ENCODE measurements at regions not wholly inside any gene's neighbourhood (a gene's known extent, or its start where the extent isn't known, plus 50 kb on each side); places are given as distances from the start of the nearest gene placed in this dataset.
"Not testable (repeated sequence)": the region's sequence is repeated elsewhere in the genome, so short reads cannot be mapped to it uniquely, and the experiment has no call there.

DNA sequence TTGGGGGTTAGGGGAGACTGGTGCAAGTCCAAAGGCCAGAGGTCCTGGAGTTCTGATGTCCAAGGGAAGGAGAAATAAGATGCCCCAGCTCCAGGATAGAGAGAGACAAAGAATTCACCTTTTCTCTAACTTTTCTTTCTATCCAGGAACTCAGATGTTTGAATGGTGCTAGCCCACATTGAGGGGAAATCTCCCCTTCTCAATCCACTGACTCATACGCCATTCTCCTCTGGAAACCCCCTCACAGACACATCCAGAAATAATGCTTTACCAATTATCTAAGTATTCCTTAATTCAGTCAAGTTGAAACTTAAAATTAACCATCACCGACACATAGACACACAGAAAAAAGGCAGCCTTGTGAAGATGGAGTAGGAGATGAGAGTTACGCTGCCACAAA, 1085.2 kb downstream of the NSUN3 start:
- no peak for DNase-seq (ENCODE audit: low read depth, low spot score)

DNA sequence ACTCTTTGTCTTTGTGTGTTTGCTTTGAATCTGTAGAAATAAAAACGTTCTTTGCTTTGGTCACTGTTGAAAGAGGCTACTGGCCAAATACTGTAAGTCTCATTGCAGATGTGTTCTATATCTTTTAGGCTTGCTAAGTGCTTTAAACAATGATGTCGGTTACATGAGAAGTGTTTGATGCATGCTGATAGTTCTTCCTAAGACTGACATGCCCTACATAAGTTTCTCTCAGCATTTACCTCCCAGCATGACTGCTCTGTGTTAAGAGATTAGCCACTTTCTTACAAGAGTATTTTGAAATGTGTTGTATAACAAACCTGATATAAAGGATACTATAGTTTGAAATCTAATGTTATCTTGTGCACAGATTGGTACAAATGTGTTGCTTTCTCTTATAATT, 1088.7 kb downstream of the NSUN3 start:
- no peak for DNase-seq (ENCODE audit: low read depth, low spot score)

GRCh38 chr3:95154766-95155165, 1091.9 kb downstream of the NSUN3 start:
- DNase-seq (ENCODE audit: low read depth, low spot score) = no peak

DNA sequence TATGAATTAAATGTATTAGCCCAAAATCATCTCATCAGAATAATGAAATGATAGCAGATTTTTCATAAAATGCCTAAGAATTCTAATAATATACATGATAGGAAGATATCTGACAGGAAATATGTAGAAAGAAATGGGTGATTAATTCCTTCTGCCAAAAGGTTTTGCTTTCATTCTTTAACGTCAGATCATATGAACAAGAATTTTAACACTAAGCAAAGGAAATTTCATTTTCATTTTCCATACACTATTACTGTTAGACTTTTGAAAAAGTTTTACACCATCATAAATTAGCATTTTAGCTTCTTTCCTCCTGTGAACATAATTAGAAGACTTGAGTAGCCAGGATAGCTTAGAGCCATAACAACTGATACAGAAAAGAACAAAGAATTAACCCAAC, 1099.9 kb downstream of the NSUN3 start:
- no peak for DNase-seq (ENCODE audit: low read depth, low spot score)

GRCh38 chr3:95167748-95168147, 1104.9 kb downstream of the NSUN3 start:
- DNase-seq (ENCODE audit: low read depth, low spot score) = no peak

- no peak for DNase-seq (ENCODE audit: low read depth, low spot score)
Measured at GRCh38 chr3:95168526-95168925, 1105.7 kb downstream of the NSUN3 start.

DNA sequence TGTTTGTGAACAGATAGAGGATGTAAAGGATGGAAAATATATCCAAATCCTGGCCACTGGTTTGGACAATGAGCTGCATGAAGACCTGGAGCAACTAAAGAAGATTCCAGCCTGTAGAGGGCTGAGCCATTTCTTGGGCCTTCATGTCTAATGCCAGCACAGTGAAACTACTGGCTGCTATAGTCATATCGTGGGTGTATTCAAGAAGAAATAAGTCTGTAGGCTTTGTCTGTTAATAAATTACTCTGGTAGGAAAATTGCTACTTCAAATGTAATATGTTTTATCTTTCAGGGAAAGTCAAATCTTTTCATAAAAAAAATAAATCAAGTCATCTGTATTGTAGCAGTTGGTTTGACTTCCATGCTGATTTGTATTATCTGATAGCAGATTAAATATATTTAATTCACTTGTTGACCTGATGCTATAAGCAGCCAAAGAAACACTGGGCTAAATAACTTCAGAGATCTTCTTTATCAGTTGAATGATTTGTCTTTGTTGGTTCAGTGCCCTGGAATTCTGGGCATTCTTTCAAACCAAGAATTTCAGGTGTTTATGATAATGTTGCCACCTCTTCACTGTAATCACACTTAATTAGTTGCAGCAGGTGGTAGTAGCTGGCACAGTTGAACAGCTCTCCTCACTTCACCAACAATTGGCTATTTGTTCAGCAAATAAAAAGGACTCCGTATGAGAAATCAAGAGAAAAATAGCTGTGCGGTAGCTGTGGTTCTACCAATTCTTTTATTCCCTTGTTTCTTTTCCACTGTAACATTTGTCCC, 1109.5 kb downstream of the NSUN3 start:
- no peak for DNase-seq (ENCODE audit: low read depth, low spot score)

DNA sequence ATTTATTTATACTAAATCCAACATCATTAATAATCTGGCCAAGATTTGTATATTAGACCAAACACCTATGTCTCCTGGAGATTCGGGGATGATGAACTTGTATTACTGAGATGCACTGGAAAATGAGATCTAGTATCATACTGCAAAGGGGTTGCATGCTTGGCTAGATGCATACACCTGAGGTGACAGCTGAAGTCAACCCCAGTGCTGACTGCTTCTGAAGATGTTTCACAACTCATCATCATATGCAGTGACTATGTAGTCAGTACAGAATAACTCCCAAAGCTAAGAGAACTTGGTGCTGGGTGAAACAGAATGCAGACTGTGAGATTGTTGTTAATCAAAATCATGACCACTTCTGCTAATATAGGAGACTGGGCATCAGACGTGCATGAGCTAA, 1114.2 kb downstream of the NSUN3 start:
- no peak for DNase-seq (ENCODE audit: low read depth, low spot score)

DNA sequence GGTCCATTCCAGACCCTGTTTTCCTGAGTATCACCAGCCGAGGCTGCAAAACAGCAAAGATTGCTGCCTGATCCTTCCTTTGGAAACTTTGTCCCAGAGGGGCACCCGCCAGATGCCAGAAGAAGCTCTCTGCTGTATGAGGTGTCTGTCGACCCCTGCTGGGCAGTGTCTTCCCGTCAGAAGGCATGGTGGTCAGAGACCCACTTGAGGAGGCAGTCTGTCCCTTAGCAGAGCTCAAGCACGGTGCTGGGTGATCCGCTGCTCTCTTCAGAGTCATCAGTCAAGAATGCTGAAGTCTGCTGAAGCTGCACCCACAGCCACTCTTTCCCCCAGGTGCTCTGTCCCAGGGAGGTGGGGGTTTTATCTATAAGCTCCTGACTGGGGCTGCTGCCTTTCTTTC, 1121.2 kb downstream of the NSUN3 start:
- no peak for DNase-seq (ENCODE audit: low read depth, low spot score)

- no peak for DNase-seq (ENCODE audit: low read depth, low spot score)
Measured at GRCh38 chr3:95189348-95189747, 1126.5 kb downstream of the NSUN3 start.

GRCh38 chr3:95197661-95198060, 1134.8 kb downstream of the NSUN3 start:
- DNase-seq (ENCODE audit: low read depth, low spot score) = no peak

DNA sequence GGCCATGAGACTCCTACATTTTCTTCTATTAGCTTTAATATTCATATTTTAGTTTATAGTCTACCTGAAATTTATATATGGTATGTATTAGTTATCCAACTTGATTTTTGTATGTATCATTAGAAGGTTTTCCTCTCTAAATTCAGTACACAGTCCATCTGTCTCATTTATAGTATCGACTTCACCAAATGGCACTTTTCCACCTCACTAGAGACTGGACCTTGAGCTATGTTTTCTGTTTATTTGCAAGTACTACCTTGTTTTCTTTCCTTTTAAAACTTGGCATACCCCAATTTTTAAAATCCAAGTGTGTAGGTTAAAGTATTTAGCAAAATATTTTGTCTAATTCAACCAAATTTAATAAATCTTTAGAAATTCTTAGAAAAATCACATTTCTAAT, 1137.5 kb downstream of the NSUN3 start:
- no peak for DNase-seq (ENCODE audit: low read depth, low spot score)

GRCh38 chr3:95210878-95211277, 1148.0 kb downstream of the NSUN3 start:
- no peak for DNase-seq (ENCODE audit: low read depth, low spot score)

- DNase-seq (ENCODE audit: low read depth, low spot score) = no peak
Measured at GRCh38 chr3:95212117-95212516, 1149.3 kb downstream of the NSUN3 start.

- no peak for DNase-seq (ENCODE audit: low read depth, low spot score)
Measured at GRCh38 chr3:95215437-95215957, 1152.6 kb downstream of the NSUN3 start.

GRCh38 chr3:95217661-95218060, 1154.8 kb downstream of the NSUN3 start:
- no peak for DNase-seq (ENCODE audit: low read depth, low spot score)

DNA sequence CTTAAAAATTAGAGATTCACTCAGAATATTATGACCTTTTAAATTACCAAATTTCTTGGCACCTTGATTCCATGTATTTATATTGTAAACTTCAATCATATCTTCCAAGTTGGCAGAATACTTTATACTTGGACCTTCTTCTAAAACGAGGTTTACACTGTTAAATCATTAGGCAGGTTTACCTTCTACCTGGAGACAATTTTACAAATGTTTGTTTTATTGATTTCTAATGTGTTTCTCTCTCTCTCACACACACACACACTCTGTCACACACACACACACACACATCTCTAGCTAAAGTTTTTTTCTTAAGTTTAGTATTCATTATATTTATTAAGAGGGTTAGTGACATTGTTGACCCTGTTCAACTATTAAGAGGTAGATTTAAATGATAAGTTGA, 1155.6 kb downstream of the NSUN3 start:
- DNase-seq (ENCODE audit: low read depth, low spot score) = no peak

DNA sequence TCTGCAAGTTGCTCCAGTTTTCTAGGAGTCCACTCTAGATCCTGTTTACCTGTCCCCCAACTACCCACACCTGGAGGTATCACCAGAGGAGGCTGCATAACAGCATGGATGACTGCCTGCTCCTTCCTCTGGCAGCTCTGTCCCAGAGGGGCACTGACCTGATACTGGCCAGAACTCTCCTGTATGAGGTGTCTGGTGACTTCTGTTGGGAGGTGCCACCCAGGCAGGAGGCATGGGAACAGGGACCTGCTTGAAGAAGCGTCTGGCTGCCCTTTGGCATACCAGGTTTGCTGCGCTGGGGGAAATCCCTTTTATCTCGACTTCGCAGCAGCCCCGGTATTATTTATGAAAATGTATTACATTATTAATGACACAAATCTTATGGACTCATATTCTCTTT, 1163.6 kb downstream of the NSUN3 start:
- no peak for DNase-seq (ENCODE audit: low read depth, low spot score)

- no peak for DNase-seq (ENCODE audit: low read depth, low spot score)
Measured at GRCh38 chr3:95227092-95227491, 1164.2 kb downstream of the NSUN3 start.

DNA sequence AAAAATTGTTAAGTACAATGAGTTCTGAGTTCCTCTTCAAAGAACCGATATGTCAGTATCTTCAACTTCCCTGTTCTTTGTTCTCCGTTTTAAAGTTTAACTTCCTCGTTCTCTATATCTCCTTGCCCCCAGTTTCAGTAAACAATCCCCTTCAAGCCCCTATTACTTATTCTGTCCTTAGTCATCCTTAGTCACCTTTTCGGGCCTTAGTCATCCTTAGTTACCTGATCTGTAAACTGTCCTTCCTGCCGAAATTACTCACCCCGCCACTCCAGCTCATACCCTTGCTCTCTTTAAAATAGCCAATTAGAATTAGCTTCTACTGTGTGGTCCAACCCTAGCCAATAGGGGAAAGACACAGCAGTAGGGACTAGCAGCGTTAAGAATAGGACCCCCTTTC, 1165.6 kb downstream of the NSUN3 start:
- DNase-seq (ENCODE audit: low read depth, low spot score) = no peak

DNA sequence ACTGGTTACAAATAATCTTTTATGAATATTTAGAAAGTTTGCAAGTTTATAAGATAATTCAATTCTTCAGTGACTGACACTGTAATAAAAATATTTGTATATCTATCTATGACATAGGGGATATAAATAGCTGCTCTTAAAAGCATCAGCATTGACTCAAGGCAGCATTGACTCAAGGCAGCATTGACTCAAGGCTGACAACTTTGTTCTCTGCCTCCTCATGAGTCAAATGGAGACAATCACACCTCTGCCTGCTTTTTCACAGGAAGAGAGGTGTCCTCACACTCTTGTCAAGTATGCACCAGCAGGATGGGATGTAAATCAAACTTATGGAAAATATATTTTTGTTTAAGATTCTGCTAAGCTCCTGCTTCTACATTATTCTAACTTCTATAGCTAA, 1173.1 kb downstream of the NSUN3 start:
- DNase-seq (ENCODE audit: low read depth, low spot score) = no peak

DNA sequence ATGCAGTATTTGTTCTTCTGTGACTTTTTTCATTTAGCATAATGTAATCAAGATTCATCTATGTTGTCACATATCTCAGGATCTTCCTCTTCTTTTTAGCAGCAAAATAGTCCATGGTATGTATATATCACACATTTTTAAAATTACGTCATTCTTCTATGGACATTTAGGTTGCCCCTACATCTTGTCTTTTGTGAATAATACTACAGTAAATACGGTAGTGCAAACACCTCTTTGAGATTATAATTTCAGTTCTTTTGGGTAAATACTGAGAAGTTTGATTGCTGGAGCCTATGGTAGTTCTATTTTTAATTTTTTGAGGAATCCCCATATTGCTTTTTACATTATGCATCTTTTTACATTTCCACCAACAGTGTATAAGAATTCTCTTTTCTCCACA, 1174.9 kb downstream of the NSUN3 start:
- DNase-seq (ENCODE audit: low read depth, low spot score) = no peak

GRCh38 chr3:95240395-95240794, 1177.5 kb downstream of the NSUN3 start:
- no peak for DNase-seq (ENCODE audit: low read depth, low spot score)

GRCh38 chr3:95241256-95241655, 1178.4 kb downstream of the NSUN3 start:
- not testable (repeated sequence) for DNase-seq (ENCODE audit: low read depth, low spot score)
